NCI-H146 treated with DMSO at 0.1 percent for 48 hours (cell line): ENCODE measurements at regions not wholly inside any gene's neighbourhood (a gene's known extent, or its start where the extent isn't known, plus 50 kb on each side); places are given as distances from the start of the nearest gene placed in this dataset.

Experiments used
- DNase-seq: peaks from one replicate; lab custom pipeline; 2025; ENCODE audit not compliant: unreplicated experiment; lab: John Stamatoyannopoulos, UW

- DNase-seq: no peak
Measured at GRCh38 chrX:2608638-2609430, 82.3 kb upstream of the CD99 start.

GRCh38 chrX:2607113-2607512, 84.0 kb upstream of the CD99 start:
- no peak for DNase-seq

DNA sequence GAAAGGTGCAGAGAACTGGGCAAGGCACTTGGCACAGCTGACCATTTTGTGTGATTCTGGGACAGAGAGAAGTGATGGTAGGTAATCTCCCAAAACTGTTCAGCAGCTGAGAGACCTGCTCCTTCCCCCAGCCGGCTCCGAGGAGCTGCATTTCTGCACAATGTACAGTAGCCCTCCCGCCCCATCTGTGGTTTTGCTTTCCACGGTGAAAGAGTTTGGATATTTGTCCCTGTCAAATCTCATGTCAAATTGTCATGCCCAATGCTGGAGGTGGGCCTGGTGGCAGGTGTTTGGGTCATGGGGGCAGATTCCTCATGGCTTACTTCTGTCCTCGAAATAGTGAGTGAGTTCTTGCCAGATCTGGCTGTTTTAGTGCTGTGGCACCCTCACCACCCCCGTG, 90.5 kb upstream of the CD99 start:
- no peak for DNase-seq

DNA sequence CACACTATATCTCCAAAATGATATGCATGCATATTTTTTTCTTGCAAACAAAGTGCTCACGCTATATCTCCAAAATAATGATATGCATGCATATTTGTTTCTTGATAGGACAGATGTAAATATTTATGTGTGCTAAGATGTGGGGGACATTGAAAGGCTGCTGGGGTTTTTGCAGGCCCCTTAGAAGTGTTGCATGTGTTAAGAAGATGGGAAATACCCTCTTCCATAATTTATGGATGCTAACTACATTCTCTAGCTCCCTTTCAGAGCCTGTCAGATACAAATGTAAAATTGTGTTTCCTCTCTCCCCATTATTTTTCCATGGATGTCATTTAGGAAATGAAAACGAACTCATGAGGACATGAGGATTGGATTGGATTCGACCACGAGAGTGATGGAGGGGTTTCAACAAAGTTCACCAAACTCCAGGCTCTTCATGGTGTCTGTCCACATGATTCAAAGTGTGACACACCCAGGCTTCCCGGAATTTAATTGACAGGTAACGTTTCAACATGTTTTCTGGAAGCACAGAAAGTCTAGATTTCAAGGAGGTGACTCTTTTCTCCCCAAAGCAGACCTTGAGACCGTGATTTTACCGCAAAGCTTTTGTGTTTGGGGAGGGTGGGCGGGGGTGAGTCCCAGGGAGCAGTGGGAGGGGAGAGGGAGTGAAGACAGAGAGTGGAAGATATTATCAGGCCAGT, 94.4 kb upstream of the CD99 start:
- DNase-seq: no peak

DNA sequence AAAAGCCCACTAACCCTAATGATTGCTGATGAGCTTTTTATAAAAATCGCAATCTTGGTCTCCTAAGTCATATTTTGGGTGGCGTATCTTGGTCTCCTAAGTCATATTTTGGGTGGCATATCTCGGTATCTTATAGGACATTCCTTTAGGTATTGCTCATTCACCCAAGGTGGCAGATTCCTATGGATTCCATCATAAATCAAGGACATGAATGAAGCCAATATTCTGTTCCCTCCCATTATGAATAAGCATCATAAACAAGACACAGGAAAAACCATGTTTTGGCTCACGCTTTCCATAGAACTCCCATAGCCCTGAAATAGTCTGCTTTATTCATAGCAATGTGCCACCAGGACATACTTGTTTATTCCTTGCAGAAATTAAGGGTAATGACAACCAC, 95.0 kb upstream of the CD99 start:
- no peak for DNase-seq

DNA sequence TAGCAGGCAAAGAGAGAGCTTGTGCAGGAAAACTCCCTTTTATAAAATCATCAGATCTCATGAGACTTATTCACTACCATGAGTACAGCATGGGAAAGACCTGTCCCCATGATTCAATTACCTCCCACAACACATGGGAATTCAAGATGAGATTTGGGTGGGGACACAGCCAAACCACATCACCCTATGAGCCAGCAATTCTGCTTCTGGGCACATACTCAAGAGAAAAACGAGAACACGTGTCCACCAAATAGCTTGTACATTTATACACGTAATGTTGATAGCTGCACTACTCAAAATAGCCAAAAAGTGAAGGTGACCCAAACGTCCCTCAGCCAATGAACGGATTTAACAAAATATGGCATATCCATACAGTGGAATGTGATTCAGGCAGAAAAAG, 94.5 kb upstream of the DHRSX start:
- no peak for DNase-seq

GRCh38 chrX:2594491-2594890, 93.7 kb upstream of the DHRSX start:
- DNase-seq: no peak

DNA sequence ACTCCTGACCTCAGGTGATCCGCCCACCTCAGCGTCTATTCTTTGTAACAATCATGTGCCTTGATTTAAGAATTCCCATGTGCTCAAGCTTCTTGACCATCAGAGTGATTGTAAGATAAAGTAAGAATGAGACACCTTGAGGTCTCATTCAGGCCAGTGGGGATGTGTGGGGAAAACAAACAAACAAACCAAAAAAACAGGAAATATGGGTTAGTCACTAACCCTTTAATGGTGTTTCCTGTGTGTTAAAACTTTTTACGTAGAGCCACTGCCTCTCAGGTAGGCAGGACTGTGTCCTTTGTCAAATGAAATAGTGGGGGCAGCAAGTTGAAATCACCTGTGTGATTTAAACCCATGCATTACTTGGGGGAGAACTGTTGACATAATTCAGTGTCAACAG, 91.5 kb upstream of the DHRSX start:
- no peak for DNase-seq

- DNase-seq: no peak
Measured at GRCh38 chrX:2589186-2590020, 88.6 kb upstream of the DHRSX start.

DNA sequence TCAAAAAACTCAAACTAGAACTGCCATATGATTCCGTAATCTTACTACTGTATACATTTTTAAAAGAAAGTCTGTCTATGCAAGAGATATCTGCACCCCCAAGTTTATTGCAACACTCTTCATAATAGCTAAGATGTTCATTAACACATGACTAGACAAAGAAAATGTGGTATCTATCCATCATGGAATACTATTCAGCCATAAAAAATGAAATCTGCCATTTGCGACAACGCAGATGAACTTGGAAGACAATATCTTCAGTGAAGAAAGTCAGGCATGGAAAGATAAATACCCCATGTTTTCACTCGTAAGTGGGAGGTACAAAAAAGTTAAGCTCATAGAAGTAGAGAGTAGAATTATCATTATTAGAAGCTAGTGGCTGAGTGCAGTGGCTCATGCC, 87.3 kb upstream of the DHRSX start:
- DNase-seq: no peak

DNA sequence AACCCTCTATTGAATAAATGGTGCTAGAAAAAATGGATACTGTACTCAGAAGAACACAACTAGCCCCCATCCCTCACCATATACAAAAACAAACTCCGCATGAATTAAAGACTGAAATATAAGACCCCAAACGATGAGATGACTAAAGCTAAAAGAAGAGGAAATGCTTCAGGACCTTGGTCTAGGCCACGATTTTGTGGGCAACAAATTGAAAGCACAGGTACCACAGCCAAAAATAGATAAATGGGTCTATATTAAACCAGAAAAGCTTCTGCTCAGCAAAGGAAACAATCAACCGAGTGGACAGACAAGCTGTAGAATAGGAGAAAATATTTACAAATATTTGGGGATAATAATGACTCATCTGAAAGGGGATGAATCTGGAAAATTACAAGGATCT, 86.4 kb upstream of the DHRSX start:
- DNase-seq: no peak

- DNase-seq: no peak
Measured at GRCh38 chrX:2585158-2585470, 84.3 kb upstream of the DHRSX start.

- DNase-seq: no peak
Measured at GRCh38 chrX:2584251-2585157, 83.7 kb upstream of the DHRSX start.

- no peak for DNase-seq
Measured at GRCh38 chrX:2583194-2584162, 82.7 kb upstream of the DHRSX start.

DNA sequence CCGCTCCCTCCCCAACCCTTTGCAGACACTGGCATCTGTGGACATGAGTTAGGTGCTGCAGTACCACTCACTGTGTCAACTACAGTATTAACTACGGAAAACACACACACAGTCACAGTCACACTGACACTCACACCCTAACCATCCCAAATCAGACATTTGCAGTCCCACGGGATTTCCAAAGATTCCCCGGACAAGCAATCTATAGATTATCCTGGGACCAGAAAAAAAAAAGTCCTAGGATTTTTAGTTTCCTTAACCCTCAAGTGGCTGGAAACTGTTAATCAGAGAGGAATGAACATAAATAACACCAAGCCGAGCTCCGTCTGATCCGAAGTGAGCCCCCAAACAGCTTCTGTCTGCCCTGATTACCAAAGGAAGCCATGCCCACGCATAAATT, 81.9 kb upstream of the DHRSX start:
- no peak for DNase-seq

GRCh38 chrX:2581296-2581695, 80.5 kb upstream of the DHRSX start:
- DNase-seq: no peak

DNA sequence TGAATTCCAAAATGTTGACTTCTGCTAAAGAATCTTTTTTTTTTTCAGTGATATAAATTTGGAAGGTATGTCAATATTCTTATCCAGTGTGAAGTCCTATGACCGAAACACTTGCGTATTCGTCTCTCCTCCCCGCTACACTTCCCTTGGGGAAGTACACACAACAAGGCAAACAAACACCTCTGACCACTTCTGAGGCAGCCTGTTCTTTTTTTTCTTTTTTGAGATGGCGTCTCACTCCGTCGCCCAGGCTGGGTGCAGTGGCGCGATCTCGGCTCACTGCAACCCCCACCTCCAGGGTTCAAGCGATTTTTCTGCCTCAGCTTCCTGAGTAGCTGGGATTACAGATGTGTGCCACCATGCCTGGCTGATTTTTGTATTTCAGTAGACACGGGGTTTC, 78.1 kb upstream of the DHRSX start:
- DNase-seq: no peak

DNA sequence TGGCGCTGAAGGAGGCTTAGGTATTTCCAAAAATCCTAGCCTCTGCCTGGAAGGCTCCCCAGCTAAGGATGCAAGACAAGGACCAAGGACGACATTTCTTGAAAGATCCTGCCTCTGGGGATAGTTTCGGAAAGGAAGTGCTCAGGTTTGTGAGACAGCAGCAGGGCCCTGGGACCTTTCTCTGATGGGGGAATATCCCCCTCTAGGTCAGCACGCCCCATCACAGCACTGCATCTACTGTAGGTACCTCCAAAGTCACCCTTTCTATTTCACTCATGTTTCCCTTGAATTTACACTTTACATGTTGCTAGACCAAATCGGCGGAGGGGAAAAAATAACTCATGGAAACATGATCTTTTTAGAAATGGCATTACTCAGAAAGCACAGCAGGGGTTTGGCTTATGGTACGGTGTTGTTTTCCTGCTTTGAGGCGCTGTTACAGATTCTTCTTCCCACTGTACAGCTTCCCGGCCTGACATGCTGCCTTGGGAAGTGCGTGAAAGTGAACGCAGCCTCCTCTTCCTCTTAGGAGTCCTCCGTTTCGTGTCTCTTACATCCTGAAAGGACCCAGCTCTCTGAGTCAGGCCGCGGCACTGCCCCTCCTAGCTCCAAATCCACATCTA, 77.2 kb upstream of the DHRSX start:
- no peak for DNase-seq

DNA sequence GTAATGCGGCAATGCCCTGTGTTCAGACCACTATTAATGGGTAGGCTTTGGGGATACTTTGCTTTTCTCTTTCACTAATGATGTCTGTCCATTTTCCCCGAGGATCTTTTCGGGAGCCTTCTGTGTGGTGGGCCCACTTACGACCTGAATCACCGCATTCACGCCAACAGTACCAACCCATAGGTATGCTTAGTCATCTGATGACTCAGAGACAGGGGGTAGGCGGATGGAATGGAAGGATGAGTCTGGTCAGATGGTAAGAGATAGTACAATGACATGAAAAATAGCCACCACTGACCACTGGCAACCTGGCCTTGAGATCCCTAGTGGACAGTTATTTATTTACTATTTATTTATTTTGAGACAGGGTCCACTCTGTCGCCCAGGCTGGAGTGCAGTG, 76.0 kb upstream of the DHRSX start:
- DNase-seq: no peak
